OCI-LY7 (cell line): ENCODE measurements at regions not wholly inside any gene's neighbourhood (a gene's known extent, or its start where the extent isn't known, plus 50 kb on each side); places are given as distances from the start of the nearest gene placed in this dataset.

Experiments
- EZH2phosphoT487 ChIP-seq: fragments of 200-600 bp; sonication (generic); IDR thresholded peaks from 2 replicates; pipeline ENCODE4 v1.6.1; 2018; ENCODE audit warnings: low read depth, borderline replicate concordance, mild to moderate bottlenecking, mixed run types, antibody characterized with exemption, low read length, moderate library complexity, mixed read lengths
- TF ChIP-seq, protein P1 (sequence below): fragments of 200-600 bp; sonication (generic); conservative IDR thresholded peaks from 2 replicates; pipeline ENCODE4 v1.5.1; 2014; ENCODE audit warnings: mild to moderate bottlenecking, antibody characterized with exemption, low read length, moderate library complexity, mixed read lengths

DNA sequence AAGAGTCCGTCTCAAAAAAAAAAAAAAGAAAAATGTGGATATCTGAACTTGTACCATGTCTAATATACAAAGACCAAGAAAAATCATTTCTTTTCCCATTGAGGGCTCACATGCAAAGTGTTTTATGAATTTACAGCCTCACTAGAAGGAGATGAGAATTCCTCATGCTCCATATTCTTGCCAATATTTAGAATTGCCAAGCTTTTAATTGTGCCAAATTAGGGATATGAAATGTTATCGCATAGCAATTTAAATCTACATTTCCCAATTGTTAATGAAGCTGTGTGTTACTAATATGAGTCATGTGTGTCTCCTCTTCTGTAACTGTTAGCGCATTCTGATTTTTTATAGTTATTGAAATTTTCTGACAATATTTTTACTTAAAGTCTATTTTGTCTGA, 63.0 kb upstream of the CRYM start:
- no peak for TF ChIP-seq EZH2phosphoT487
- TF ChIP-seq, protein P1, sequence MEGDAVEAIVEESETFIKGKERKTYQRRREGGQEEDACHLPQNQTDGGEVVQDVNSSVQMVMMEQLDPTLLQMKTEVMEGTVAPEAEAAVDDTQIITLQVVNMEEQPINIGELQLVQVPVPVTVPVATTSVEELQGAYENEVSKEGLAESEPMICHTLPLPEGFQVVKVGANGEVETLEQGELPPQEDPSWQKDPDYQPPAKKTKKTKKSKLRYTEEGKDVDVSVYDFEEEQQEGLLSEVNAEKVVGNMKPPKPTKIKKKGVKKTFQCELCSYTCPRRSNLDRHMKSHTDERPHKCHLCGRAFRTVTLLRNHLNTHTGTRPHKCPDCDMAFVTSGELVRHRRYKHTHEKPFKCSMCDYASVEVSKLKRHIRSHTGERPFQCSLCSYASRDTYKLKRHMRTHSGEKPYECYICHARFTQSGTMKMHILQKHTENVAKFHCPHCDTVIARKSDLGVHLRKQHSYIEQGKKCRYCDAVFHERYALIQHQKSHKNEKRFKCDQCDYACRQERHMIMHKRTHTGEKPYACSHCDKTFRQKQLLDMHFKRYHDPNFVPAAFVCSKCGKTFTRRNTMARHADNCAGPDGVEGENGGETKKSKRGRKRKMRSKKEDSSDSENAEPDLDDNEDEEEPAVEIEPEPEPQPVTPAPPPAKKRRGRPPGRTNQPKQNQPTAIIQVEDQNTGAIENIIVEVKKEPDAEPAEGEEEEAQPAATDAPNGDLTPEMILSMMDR: no peak
